GM23338 (cell line): ENCODE measurements at regions not wholly inside any gene's neighbourhood (a gene's known extent, or its start where the extent isn't known, plus 50 kb on each side); places are given as distances from the start of the nearest gene placed in this dataset.

Source experiments
- ATAC-seq: fragments of 200-7000 bp; cut with Tn5 transposase; 3 replicates; pipeline ENCODE4 v1.9.1; 2020
- DNase-seq: peaks from one replicate; pipeline ENCODE4 v3.0.0-alpha.2; 2015; ENCODE audit warnings: low spot score
- H2AFZ ChIP-seq: fragments of 200-600 bp; sonication (generic); 2 replicates; pipeline ENCODE4 v1.8.0; 2016; ENCODE audit warnings: antibody characterized with exemption, mild to moderate bottlenecking, moderate library complexity
- H3F3A ChIP-seq: fragments of 200-600 bp; sonication (generic); replicated peaks from 2 replicates; pipeline ENCODE4 v1.8.0; 2017; ENCODE audit warnings: antibody characterized with exemption, mixed run types, low read depth
- H3K27ac ChIP-seq: fragments of 200-600 bp; sonication (generic); 2 replicates; pipeline ENCODE4 v1.6.1; 2016; ENCODE audit warnings: low read depth
- H3K27me3 ChIP-seq: fragments of 200-600 bp; sonication (generic); 2 replicates; pipeline ENCODE4 v1.8.0; 2016; ENCODE audit warnings: mild to moderate bottlenecking, mixed run types, moderate library complexity; ENCODE audit not compliant: insufficient read depth
- H3K36me3 ChIP-seq: fragments of 200-600 bp; sonication (generic); 2 replicates; pipeline ENCODE4 v1.8.0; 2016; ENCODE audit warnings: mild to moderate bottlenecking; ENCODE audit not compliant: insufficient read depth
- H3K4me1 ChIP-seq: fragments of 200-600 bp; sonication (generic); 2 replicates; pipeline ENCODE4 v1.8.0; 2016; ENCODE audit warnings: mild to moderate bottlenecking, moderate library complexity; ENCODE audit not compliant: insufficient read depth
- H3K4me2 ChIP-seq: fragments of 200-600 bp; sonication (generic); 2 replicates; pipeline ENCODE4 v1.7.1; 2017; ENCODE audit warnings: mixed run types
- H3K4me3 ChIP-seq: fragments of 200-600 bp; sonication (generic); 2 replicates; pipeline ENCODE4 v1.6.1; 2016; ENCODE audit warnings: mixed run types
- H3K79me2 ChIP-seq: fragments of 200-600 bp; sonication (generic); replicated peaks from 2 replicates; pipeline ENCODE4 v1.8.0; 2017; ENCODE audit warnings: mild to moderate bottlenecking; ENCODE audit not compliant: insufficient read depth
- H3K9me2 ChIP-seq: fragments of 200-600 bp; sonication (generic); 2 replicates; pipeline ENCODE4 v1.8.0; 2017; ENCODE audit not compliant: insufficient read depth
- H4K20me1 ChIP-seq: fragments of 200-600 bp; sonication (generic); replicated peaks from 2 replicates; pipeline ENCODE4 v1.8.0; 2017; ENCODE audit warnings: mild to moderate bottlenecking; ENCODE audit not compliant: insufficient read depth
- H3K27ac Mint-ChIP-seq: 2 replicates; pipeline ENCODE4 v1.8.0; 2020; ENCODE audit warnings: inconsistent platforms, mild to moderate bottlenecking, moderate library complexity, mixed read lengths
- H3K27me3 Mint-ChIP-seq: 3 replicates; pipeline ENCODE4 v1.8.0; 2022; ENCODE audit warnings: low read depth, mild to moderate bottlenecking, moderate library complexity, mixed read lengths, inconsistent platforms; ENCODE audit not compliant: insufficient read depth, poor library complexity
- H3K36me3 Mint-ChIP-seq: 3 replicates; pipeline ENCODE4 v1.8.0; 2021; ENCODE audit warnings: low read depth, mild to moderate bottlenecking, inconsistent platforms, moderate library complexity, mixed read lengths
- H3K4me1 Mint-ChIP-seq: 3 replicates; pipeline ENCODE4 v1.8.0; 2020; ENCODE audit warnings: mild to moderate bottlenecking, inconsistent platforms, mixed read lengths
- H3K4me3 Mint-ChIP-seq: 3 replicates; pipeline ENCODE4 v1.8.0; 2021; ENCODE audit warnings: moderate library complexity, mild to moderate bottlenecking, inconsistent platforms, mixed read lengths
- H3K9me3 Mint-ChIP-seq: 3 replicates; pipeline ENCODE4 v1.8.0; 2020; ENCODE audit warnings: moderate library complexity, mild to moderate bottlenecking, inconsistent platforms, mixed read lengths
- CREB1 ChIP-seq: fragments of 250-450 bp; sonication (Bioruptor Pico); IDR thresholded peaks from 2 replicates; pipeline ENCODE4 v1.5.0; 2020; ENCODE audit warnings: low read depth, mild to moderate bottlenecking, moderate library complexity
- CTCF ChIP-seq, 2 experiments: fragments of 200-600 bp in 1 of 2; sonication (generic) in 1 of 2; conservative IDR thresholded peaks; 2 replicates each; pipeline versions ENCODE4 v1.5.1 to v1.6.1; 2016 to 2017; ENCODE audit warnings: antibody characterized with exemption in 2 of 2, low read depth in 2 of 2, mild to moderate bottlenecking in 2 of 2, moderate library complexity in 1 of 2
- ETS1 ChIP-seq: IDR thresholded peaks from 2 replicates; pipeline ENCODE4 v1.6.1; 2016; ENCODE audit warnings: antibody characterized with exemption
- JUNB ChIP-seq: IDR thresholded peaks from one replicate; pipeline ENCODE4 v1.6.1; 2016; ENCODE audit warnings: antibody characterized with exemption; ENCODE audit not compliant: unreplicated experiment
- NANOG ChIP-seq: IDR thresholded peaks from 2 replicates; pipeline ENCODE4 v1.6.1; 2016; ENCODE audit warnings: antibody characterized with exemption, borderline replicate concordance
- POLR2AphosphoS5 ChIP-seq: IDR thresholded peaks from 2 replicates; pipeline ENCODE4 v1.6.1; 2016; ENCODE audit warnings: antibody characterized with exemption, low read depth
- ZNF462 ChIP-seq: fragments of 250-450 bp; sonication (Bioruptor Pico); IDR thresholded peaks from 2 replicates; pipeline ENCODE4 v1.5.0; 2020; ENCODE audit warnings: mild to moderate bottlenecking, moderate library complexity

- no peak for TF ChIP-seq ZNF462 (CRISPR knock-in tag)
- TF ChIP-seq NANOG: no peak
Observed at GRCh38 chr5:61886214-61886613, 419.8 kb upstream of the KIF2A start (continued).

- Histone ChIP-seq H3K27me3 (no peaks in the 10 kb centered on the region), H3K9me2 (no peaks in the 10 kb centered on the region), H3K4me1 (no peaks in the 10 kb centered on the region), H3F3A (no peaks in the 10 kb centered on the region), H4K20me1 (no peaks in the 10 kb centered on the region), H3K79me2 (no peaks in the 10 kb centered on the region), H3K4me2 (no peak overlapping the region), H3K27ac (no peak overlapping the region), H3K4me3 (no peak overlapping the region), H3K36me3 (no peaks in the 10 kb centered on the region), H2AFZ (no peak overlapping the region)
- 0 out of 3 replicates have a peak, but pooled peaks cover 7% of the 10 kb centered on the region for H3K36me3 Mint-ChIP-seq
- H3K9me3 Mint-ChIP-seq: peaks cover 22% of the 10 kb centered on the region
- H3K4me1 Mint-ChIP-seq: peaks cover 3% of the 10 kb centered on the region; the same call in 1 of the 3 replicates
- H3K4me3 Mint-ChIP-seq: no peak overlapping the region
- DNase-seq (no peak), ATAC-seq (no peak)
- no peak overlapping the region for H3K27ac Mint-ChIP-seq
- no peaks in the 10 kb centered on the region for H3K27me3 Mint-ChIP-seq
- TF ChIP-seq CREB1 (no peak), CTCF (conservative IDR thresholded peaks at IDR 0.05; ENCODE audit: low read depth in 2 of 2) (no peak), POLR2AphosphoS5 (no peak), NANOG (no peak), ETS1 (no peak), JUNB (no peak), ZNF462 (CRISPR knock-in tag) (no peak)
Observed at GRCh38 chr5:61887271-61887670, 418.7 kb upstream of the KIF2A start.
